Body of pancreas (tissue), 4 donors: ENCODE measurements at regions not wholly inside any gene's neighbourhood (a gene's known extent, or its start where the extent isn't known, plus 50 kb on each side); places are given as distances from the start of the nearest gene placed in this dataset.

Source experiments
- POLR2A ChIP-seq, 3 donors: fragments of 450-650 bp; IDR thresholded peaks; one replicate each; pipeline ENCODE4 v1.6.1; 2016; ENCODE audit warnings: antibody characterized with exemption in 3 of 3, mild to moderate bottlenecking in 2 of 3
- TF ChIP-seq, protein P1 (sequence below), 7 experiments: fragments of 450-650 bp in 4 of 7; fragments of 200-600 bp in 3 of 7; sonication (generic) in 3 of 7; IDR thresholded peaks; one replicate each; pipeline ENCODE4 v1.5.1; 2016 to 2019; ENCODE audit warnings: antibody characterized with exemption in 7 of 7

DNA sequence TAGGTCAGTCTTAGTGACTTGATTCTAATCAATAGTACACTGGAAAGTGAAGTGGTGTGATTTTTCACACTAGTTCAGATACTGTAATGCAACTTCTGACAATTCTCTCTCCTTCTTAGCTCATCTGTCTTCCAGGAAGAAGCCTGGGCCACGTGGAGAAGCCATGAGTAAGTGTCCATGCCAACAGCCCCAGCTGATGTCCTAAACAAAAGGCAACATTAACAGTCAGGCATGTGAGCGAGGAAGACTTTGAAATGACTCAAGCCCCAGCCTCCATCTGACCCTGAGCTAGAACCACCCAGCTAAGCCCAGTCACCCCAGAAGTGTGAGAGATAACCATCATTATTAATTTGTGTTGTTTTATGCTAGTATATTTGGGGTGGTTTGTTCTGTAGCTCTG is 115.7 kb upstream of the MAGEB16 start:
- TF ChIP-seq, protein P1, sequence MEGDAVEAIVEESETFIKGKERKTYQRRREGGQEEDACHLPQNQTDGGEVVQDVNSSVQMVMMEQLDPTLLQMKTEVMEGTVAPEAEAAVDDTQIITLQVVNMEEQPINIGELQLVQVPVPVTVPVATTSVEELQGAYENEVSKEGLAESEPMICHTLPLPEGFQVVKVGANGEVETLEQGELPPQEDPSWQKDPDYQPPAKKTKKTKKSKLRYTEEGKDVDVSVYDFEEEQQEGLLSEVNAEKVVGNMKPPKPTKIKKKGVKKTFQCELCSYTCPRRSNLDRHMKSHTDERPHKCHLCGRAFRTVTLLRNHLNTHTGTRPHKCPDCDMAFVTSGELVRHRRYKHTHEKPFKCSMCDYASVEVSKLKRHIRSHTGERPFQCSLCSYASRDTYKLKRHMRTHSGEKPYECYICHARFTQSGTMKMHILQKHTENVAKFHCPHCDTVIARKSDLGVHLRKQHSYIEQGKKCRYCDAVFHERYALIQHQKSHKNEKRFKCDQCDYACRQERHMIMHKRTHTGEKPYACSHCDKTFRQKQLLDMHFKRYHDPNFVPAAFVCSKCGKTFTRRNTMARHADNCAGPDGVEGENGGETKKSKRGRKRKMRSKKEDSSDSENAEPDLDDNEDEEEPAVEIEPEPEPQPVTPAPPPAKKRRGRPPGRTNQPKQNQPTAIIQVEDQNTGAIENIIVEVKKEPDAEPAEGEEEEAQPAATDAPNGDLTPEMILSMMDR (IDR thresholded peaks at IDR 0.05) = no peak
- no peak for TF ChIP-seq POLR2A (IDR thresholded peaks at IDR 0.05)
